Gastroesophageal sphincter (tissue), 4 donors: ENCODE measurements at regions not wholly inside any gene's neighbourhood (a gene's known extent, or its start where the extent isn't known, plus 50 kb on each side); places are given as distances from the start of the nearest gene placed in this dataset.

Experiments used
- ATAC-seq: fragments of 150-250 bp; one replicate; pipeline ENCODE4 v1.9.1; 2016; ENCODE audit warnings: mild to moderate bottlenecking, moderate library complexity
- H3K27ac ChIP-seq, 4 donors: fragments of 200-600 bp; sonication (generic) in 3 of 4; 1 replicate in 3 of 4; 2 replicates in 1 of 4; pipeline ENCODE4 v1.5.1; 2016 to 2019
- H3K27me3 ChIP-seq: fragments of 200-600 bp; sonication (generic); one replicate; pipeline ENCODE4 v1.5.1; 2019
- H3K36me3 ChIP-seq, 2 donors: fragments of 200-600 bp; sonication (generic); one replicate each; pipeline ENCODE4 v1.5.1; 2019; ENCODE audit warnings: control low read depth in 1 of 2
- H3K4me1 ChIP-seq, 3 donors: fragments of 200-600 bp; sonication (generic); 1 replicate in 2 of 3; 2 replicates in 1 of 3; pipeline ENCODE4 v1.5.1; 2016 to 2019; ENCODE audit warnings: control low read depth in 2 of 3
- H3K4me3 ChIP-seq, 2 donors: fragments of 200-600 bp; sonication (generic); one replicate each; pipeline ENCODE4 v1.5.1; 2019; ENCODE audit warnings: mild to moderate bottlenecking in 1 of 2, moderate library complexity in 1 of 2
- H3K9me3 ChIP-seq, 3 donors: fragments of 200-600 bp; sonication (generic); one replicate each; pipeline ENCODE4 v1.5.1; 2017 to 2019; ENCODE audit warnings: control low read depth in 2 of 3
- EP300 ChIP-seq: sonication (generic); formaldehyde crosslinking; IDR thresholded peaks from one replicate; pipeline ENCODE4 v1.6.1; 2017; ENCODE audit warnings: antibody characterized with exemption, mild to moderate bottlenecking
- POLR2A ChIP-seq, 2 donors: fragments of 450-650 bp; IDR thresholded peaks; one replicate each; pipeline ENCODE4 v1.6.1; 2017; ENCODE audit warnings: antibody characterized with exemption in 2 of 2, mild to moderate bottlenecking in 2 of 2, moderate library complexity in 1 of 2
- POLR2AphosphoS5 ChIP-seq: sonication (generic); formaldehyde crosslinking; IDR thresholded peaks from one replicate; pipeline ENCODE4 v1.6.1; 2017; ENCODE audit warnings: antibody characterized with exemption
- WGBS, 2 donors: methylation state at CpG; one replicate each; pipeline ENCODE4 v1.1.5; 2018; ENCODE audit warnings: low coverage in 1 of 2; 5-methylcytosine and 5-hydroxymethylcytosine counted together
- TF ChIP-seq, protein P1 (sequence below), 4 experiments: fragments of 200-600 bp in 2 of 4; fragments of 450-650 bp in 2 of 4; sonication (generic) in 1 of 4; IDR thresholded peaks; one replicate each; pipeline ENCODE4 v1.5.1; 2017 to 2019; ENCODE audit warnings: antibody characterized with exemption in 4 of 4, mild to moderate bottlenecking in 2 of 4, moderate library complexity in 2 of 4

DNA sequence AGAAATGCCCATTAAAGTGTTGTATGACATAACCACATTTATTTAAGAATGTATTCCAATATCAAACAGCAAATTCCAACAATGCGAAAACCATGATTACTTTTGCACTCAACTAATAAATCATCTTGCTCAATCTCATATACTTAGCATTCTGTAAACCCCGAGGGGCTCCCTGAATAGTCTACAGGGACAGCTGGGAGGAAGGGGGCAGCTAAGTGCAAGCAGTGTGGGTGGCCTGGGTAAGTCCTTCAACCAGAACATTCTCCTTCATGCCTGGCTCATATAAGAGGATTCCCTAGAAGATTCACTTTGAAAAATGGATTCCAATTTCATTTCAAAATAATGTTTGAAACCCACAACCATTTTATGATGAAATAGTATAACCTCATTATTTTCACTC lies 355.5 kb downstream of the CDC14C start:
- H3K9me3 ChIP-seq: no peaks in the 10 kb centered on the region
- no peak overlapping the region for H3K4me3 ChIP-seq
- H3K27ac ChIP-seq: no peak overlapping the region
- ATAC-seq: no peak
- no peaks in the 10 kb centered on the region for H3K4me1 ChIP-seq
- no peaks in the 10 kb centered on the region for H3K27me3 ChIP-seq
- TF ChIP-seq, protein P1, sequence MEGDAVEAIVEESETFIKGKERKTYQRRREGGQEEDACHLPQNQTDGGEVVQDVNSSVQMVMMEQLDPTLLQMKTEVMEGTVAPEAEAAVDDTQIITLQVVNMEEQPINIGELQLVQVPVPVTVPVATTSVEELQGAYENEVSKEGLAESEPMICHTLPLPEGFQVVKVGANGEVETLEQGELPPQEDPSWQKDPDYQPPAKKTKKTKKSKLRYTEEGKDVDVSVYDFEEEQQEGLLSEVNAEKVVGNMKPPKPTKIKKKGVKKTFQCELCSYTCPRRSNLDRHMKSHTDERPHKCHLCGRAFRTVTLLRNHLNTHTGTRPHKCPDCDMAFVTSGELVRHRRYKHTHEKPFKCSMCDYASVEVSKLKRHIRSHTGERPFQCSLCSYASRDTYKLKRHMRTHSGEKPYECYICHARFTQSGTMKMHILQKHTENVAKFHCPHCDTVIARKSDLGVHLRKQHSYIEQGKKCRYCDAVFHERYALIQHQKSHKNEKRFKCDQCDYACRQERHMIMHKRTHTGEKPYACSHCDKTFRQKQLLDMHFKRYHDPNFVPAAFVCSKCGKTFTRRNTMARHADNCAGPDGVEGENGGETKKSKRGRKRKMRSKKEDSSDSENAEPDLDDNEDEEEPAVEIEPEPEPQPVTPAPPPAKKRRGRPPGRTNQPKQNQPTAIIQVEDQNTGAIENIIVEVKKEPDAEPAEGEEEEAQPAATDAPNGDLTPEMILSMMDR (IDR thresholded peaks at IDR 0.05): no peak
- TF ChIP-seq POLR2AphosphoS5 (no peak), POLR2A (IDR thresholded peaks at IDR 0.05) (no peak), EP300 (no peak)
- 0 to 14% methylated on average over 2 of the region's 2 CpGs for WGBS, 2 donors
- no peaks in the 10 kb centered on the region for H3K36me3 ChIP-seq

DNA sequence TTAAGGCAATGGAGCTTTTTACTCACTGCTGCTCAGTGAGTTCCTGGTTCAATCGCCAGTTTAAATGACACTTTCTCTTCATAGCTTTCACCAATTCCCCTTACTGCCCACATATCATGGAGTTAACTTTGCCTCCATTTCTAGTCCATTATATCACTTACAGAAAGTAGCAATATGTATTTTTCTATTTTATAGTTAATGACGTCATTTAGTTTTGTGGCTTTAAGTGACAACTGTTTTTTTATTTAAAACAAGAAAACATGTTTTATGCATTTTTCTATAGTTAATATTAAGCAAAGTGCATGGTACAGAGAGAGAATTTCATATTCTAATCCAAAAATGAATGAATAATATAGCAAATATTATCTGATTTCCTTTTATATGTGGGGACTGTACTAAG lies 363.3 kb downstream of the CDC14C start:
- Histone ChIP-seq H3K36me3 (no peaks in the 10 kb centered on the region), H3K9me3 (no peaks in the 10 kb centered on the region), H3K4me1 (no peaks in the 10 kb centered on the region), H3K27ac (no peak overlapping the region), H3K4me3 (no peak overlapping the region), H3K27me3 (no peaks in the 10 kb centered on the region)
- no peak for ATAC-seq
- no peak for TF ChIP-seq POLR2AphosphoS5
- TF ChIP-seq, protein P1 (IDR thresholded peaks at IDR 0.05): no peak
- TF ChIP-seq EP300: no peak
- TF ChIP-seq POLR2A (IDR thresholded peaks at IDR 0.05): no peak
- WGBS, 2 donors: 80 to 100% methylated on average over 1 to 2 of the region's 2 CpGs

DNA sequence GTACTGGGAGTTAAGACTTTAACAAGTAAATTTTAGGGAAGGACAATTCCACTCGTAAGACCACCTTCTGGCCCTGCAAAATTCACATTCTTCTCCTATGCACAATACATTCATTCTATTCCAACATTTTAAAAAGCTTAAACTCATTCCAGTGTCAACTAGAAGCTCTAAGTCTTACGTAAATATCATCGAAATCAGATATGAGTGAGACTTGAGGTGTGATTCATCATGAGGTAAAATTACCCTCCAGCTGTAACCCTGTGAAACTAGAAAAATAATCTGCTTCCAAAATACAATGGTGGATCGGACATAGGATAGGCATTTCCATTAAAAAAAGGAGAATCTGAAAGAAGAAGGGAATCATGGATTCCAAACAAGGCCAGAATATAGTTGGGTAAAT lies 370.3 kb downstream of the CDC14C start:
- Histone ChIP-seq H3K36me3 (no peaks in the 10 kb centered on the region), H3K9me3 (peaks cover 0 to 6% (median 0%) of the 10 kb centered on the region in 3 donors), H3K27ac (no peak overlapping the region), H3K4me1 (no peaks in the 10 kb centered on the region), H3K27me3 (no peaks in the 10 kb centered on the region), H3K4me3 (no peak overlapping the region)
- no peak for ATAC-seq
- WGBS, 2 donors: 76 to 77% methylated on average over 3 to 4 of the region's 4 CpGs
- TF ChIP-seq POLR2AphosphoS5 (no peak), POLR2A (IDR thresholded peaks at IDR 0.05) (no peak), EP300 (no peak)
- TF ChIP-seq, protein P1 (IDR thresholded peaks at IDR 0.05): no peak

DNA sequence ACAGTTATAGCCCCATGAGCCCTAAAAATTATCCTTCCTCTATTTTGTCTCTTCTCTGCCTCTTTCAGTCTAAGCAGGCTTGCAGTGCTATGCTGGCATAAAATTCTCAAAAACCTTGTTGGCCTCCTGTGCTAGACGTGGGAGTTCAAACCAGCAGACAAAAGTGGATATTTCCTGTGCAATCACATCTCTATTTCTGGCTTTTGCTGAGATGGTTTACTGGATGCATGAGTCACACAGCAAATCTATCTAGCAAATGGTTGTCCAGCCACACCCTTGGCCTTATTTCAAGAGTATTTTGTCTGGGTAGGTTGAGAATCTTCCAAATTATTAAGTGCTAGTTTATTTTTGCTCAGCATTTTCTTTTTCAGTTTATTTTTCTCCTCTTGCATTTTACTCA lies 370.8 kb downstream of the CDC14C start:
- peaks cover 0 to 6% (median 0%) of the 10 kb centered on the region in 3 donors for H3K9me3 ChIP-seq
- no peaks in the 10 kb centered on the region for H3K36me3 ChIP-seq
- TF ChIP-seq, protein P1 (IDR thresholded peaks at IDR 0.05): no peak
- TF ChIP-seq EP300 (no peak), POLR2AphosphoS5 (no peak), POLR2A (IDR thresholded peaks at IDR 0.05) (no peak)
- H3K27me3 ChIP-seq: no peaks in the 10 kb centered on the region
- no peak overlapping the region for H3K27ac ChIP-seq
- H3K4me3 ChIP-seq: no peak overlapping the region
- no peak for ATAC-seq
- WGBS, 2 donors: 44% methylated on average over 1 of the region's 1 CpG; no CpG with 5 or more reads in 1 of the 2 donors
- no peaks in the 10 kb centered on the region for H3K4me1 ChIP-seq

DNA sequence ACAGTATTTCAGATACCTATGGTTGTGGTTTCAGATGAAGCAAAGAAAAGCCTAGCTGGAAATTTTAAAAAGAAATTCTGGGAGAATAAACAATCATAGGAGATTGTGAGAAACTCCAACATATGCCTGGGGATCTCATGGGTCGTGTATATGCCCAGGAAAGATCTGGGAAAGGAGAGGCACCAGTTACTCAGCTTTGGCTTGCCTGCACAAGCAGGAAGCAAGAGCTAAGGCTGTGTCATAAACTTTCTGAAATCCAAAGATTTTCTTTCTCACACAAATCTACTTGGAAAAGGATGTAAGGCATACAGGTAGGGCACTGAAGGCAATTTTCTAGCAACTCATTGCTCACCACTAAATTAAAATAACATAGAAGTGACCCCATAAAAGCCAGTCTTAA lies 373.6 kb downstream of the CDC14C start:
- Histone ChIP-seq H3K9me3 (peaks cover 0 to 6% (median 0%) of the 10 kb centered on the region in 3 donors), H3K4me1 (no peaks in the 10 kb centered on the region), H3K27me3 (no peaks in the 10 kb centered on the region), H3K36me3 (no peaks in the 10 kb centered on the region), H3K4me3 (no peak overlapping the region), H3K27ac (no peak overlapping the region)
- WGBS, 2 donors: 53 to 64% methylated on average over 1 of the region's 1 CpG
- TF ChIP-seq POLR2A (IDR thresholded peaks at IDR 0.05) (no peak), POLR2AphosphoS5 (no peak), EP300 (no peak)
- TF ChIP-seq, protein P1 (IDR thresholded peaks at IDR 0.05): no peak
- no peak for ATAC-seq
